ENCODE measurements at regions not wholly inside any gene's neighbourhood (a gene's known extent, or its start where the extent isn't known, plus 50 kb on each side); places are given as distances from the start of the nearest gene placed in this dataset.

DNA sequence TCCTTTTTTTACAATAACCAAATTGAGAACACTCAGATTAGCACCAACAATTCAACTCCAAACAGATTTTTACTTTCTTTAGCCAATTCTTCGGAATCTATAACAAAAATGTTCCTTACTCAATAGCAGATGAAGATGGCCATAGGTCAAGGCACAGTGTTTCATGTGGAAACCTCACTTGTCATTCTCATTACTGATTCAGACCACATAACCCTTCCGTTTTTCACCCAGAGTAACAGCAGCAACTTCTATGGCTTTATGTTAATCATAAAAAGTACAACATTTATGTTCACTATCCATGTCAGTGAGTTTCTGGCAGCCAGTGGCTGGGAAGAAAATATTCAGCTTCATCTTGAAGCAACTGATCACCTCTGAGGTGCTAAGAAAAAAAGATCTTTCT is 358.3 kb upstream of the TECRL start:
- Histone ChIP-seq H3K27me3 (replicated peaks in 1 of 4; ENCODE audit: control extremely low read depth in 1 of 4, control insufficient read depth in 3 of 4, insufficient read depth in 4 of 4, low read length in 3 of 4) (no peaks in the 10 kb centered on the region), H3K27ac (ENCODE audit: low read length in 2 of 2) (no peak overlapping the region), H3K36me3 (replicated peaks in 1 of 2; ENCODE audit: control extremely low read depth in 1 of 2, control insufficient read depth in 1 of 2, extremely low read depth in 1 of 2, insufficient read depth in 2 of 2, low read length in 1 of 2) (no peaks in the 10 kb centered on the region), H4K20me1 (ENCODE audit: control insufficient read depth, insufficient read depth, low read length, poor library complexity, severe bottlenecking) (no peaks in the 10 kb centered on the region), H3K79me2 (ENCODE audit: control insufficient read depth, insufficient read depth, low read length) (no peaks in the 10 kb centered on the region), H3K9me3 (ENCODE audit: control extremely low read depth in 1 of 3, control insufficient read depth in 2 of 3, insufficient read depth in 1 of 3, low read length in 2 of 3) (no peaks in the 10 kb centered on the region), H3K4me2 (replicated peaks; ENCODE audit: low read depth, low read length, poor library complexity, severe bottlenecking) (no peak overlapping the region), H2AFZ (ENCODE audit: insufficient read depth, low read depth, low read length, poor library complexity, severe bottlenecking) (no peak overlapping the region), H3K4me3 (ENCODE audit: control extremely low read depth in 1 of 5, extremely low read depth in 1 of 5, insufficient read depth in 1 of 5, low read depth in 2 of 5, low read length in 4 of 5) (no peak overlapping the region), H3K4me1 (ENCODE audit: control insufficient read depth in 2 of 2, insufficient read depth in 2 of 2, low read length in 2 of 2) (no peaks in the 10 kb centered on the region), H3K9ac (ENCODE audit: low read length) (no peak overlapping the region)
- Mint-ChIP-seq H3K4me3 (no peak overlapping the region), H3K27me3 (no peaks in the 10 kb centered on the region), H3K27ac (no peak overlapping the region), H3K4me1 (no peaks in the 10 kb centered on the region), H3K9me3 (ENCODE audit: insufficient read depth) (peaks cover 4% of the 10 kb centered on the region)
- intact Hi-C loops (cut with micrococcal nuclease): no loop called here
- ATAC-seq (ENCODE audit: low read depth) (no peak), DNase-seq (no peak)
- no CpG with 5 or more reads among the region's 2 CpGs for WGBS (ENCODE audit: insufficient coverage)
- CTCF ChIA-PET: no interaction called here
- TF ChIP-seq, protein P1, sequence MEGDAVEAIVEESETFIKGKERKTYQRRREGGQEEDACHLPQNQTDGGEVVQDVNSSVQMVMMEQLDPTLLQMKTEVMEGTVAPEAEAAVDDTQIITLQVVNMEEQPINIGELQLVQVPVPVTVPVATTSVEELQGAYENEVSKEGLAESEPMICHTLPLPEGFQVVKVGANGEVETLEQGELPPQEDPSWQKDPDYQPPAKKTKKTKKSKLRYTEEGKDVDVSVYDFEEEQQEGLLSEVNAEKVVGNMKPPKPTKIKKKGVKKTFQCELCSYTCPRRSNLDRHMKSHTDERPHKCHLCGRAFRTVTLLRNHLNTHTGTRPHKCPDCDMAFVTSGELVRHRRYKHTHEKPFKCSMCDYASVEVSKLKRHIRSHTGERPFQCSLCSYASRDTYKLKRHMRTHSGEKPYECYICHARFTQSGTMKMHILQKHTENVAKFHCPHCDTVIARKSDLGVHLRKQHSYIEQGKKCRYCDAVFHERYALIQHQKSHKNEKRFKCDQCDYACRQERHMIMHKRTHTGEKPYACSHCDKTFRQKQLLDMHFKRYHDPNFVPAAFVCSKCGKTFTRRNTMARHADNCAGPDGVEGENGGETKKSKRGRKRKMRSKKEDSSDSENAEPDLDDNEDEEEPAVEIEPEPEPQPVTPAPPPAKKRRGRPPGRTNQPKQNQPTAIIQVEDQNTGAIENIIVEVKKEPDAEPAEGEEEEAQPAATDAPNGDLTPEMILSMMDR (IDR thresholded peaks at IDR 0.05): no peak
- TF ChIP-seq EZH2 (IDR thresholded peaks at IDR 0.05; ENCODE audit: borderline replicate concordance, insufficient read depth, low read depth, low read length, poor library complexity, severe bottlenecking): no peak
- POLR2A ChIA-PET: no interaction called here

DNA sequence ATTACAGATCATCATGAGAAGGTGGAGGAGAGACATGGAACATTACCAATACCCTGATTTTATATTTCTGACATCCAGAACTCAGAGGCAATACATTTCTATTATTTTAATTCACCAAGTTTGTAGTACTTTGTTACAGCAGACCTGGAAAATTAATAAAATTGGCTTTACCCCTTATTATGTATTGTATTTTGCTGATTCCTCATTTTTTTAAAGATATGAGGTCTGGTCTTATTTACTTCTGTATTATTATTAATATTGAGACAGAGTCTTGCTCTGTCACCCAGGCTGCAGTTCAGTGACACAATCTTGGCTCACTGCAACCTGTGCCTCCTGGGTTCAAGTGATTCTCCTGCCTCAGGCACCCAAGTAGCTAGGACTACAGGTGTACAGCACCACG is 357.3 kb upstream of the TECRL start:
- no peak for DNase-seq
- H3K9ac ChIP-seq (ENCODE audit: low read length): no peak overlapping the region
- TF ChIP-seq, protein P1 (IDR thresholded peaks at IDR 0.05): no peak
- TF ChIP-seq EZH2 (IDR thresholded peaks at IDR 0.05; ENCODE audit: borderline replicate concordance, insufficient read depth, low read depth, low read length, poor library complexity, severe bottlenecking): no peak
- H3K4me3 ChIP-seq (ENCODE audit: control extremely low read depth in 1 of 5, extremely low read depth in 1 of 5, insufficient read depth in 1 of 5, low read depth in 2 of 5, low read length in 4 of 5): no peak overlapping the region
- no peaks in the 10 kb centered on the region for H3K79me2 ChIP-seq (ENCODE audit: control insufficient read depth, insufficient read depth, low read length)
- H3K4me1 ChIP-seq (ENCODE audit: control insufficient read depth in 2 of 2, insufficient read depth in 2 of 2, low read length in 2 of 2): no peaks in the 10 kb centered on the region
- no peak overlapping the region for H3K4me2 ChIP-seq (replicated peaks; ENCODE audit: low read depth, low read length, poor library complexity, severe bottlenecking)
- H4K20me1 ChIP-seq (ENCODE audit: control insufficient read depth, insufficient read depth, low read length, poor library complexity, severe bottlenecking): no peaks in the 10 kb centered on the region
- no peak overlapping the region for H3K27ac Mint-ChIP-seq
- ChIA-PET POLR2A (no interaction called here), CTCF (no interaction called here)
- no peaks in the 10 kb centered on the region for H3K36me3 ChIP-seq (replicated peaks in 1 of 2; ENCODE audit: control extremely low read depth in 1 of 2, control insufficient read depth in 1 of 2, extremely low read depth in 1 of 2, insufficient read depth in 2 of 2, low read length in 1 of 2)
- no peaks in the 10 kb centered on the region for H3K4me1 Mint-ChIP-seq
- WGBS (ENCODE audit: insufficient coverage): 100% methylated on average over 1 of the region's 1 CpG
- H2AFZ ChIP-seq (ENCODE audit: insufficient read depth, low read depth, low read length, poor library complexity, severe bottlenecking): no peak overlapping the region
- H3K9me3 ChIP-seq (ENCODE audit: control extremely low read depth in 1 of 3, control insufficient read depth in 2 of 3, insufficient read depth in 1 of 3, low read length in 2 of 3): no peaks in the 10 kb centered on the region
- intact Hi-C loops (cut with micrococcal nuclease): no loop called here
- no peaks in the 10 kb centered on the region for H3K27me3 ChIP-seq (replicated peaks in 1 of 4; ENCODE audit: control extremely low read depth in 1 of 4, control insufficient read depth in 3 of 4, insufficient read depth in 4 of 4, low read length in 3 of 4)
- H3K9me3 Mint-ChIP-seq (ENCODE audit: insufficient read depth): peaks cover 4% of the 10 kb centered on the region
- no peaks in the 10 kb centered on the region for H3K27me3 Mint-ChIP-seq
- ATAC-seq (ENCODE audit: low read depth): no peak
- H3K27ac ChIP-seq (ENCODE audit: low read length in 2 of 2): no peak overlapping the region
- H3K4me3 Mint-ChIP-seq: no peak overlapping the region

Data from B cell (primary cell).